ENCODE measurements at regions not wholly inside any gene's neighbourhood (a gene's known extent, or its start where the extent isn't known, plus 50 kb on each side); places are given as distances from the start of the nearest gene placed in this dataset.

DNA sequence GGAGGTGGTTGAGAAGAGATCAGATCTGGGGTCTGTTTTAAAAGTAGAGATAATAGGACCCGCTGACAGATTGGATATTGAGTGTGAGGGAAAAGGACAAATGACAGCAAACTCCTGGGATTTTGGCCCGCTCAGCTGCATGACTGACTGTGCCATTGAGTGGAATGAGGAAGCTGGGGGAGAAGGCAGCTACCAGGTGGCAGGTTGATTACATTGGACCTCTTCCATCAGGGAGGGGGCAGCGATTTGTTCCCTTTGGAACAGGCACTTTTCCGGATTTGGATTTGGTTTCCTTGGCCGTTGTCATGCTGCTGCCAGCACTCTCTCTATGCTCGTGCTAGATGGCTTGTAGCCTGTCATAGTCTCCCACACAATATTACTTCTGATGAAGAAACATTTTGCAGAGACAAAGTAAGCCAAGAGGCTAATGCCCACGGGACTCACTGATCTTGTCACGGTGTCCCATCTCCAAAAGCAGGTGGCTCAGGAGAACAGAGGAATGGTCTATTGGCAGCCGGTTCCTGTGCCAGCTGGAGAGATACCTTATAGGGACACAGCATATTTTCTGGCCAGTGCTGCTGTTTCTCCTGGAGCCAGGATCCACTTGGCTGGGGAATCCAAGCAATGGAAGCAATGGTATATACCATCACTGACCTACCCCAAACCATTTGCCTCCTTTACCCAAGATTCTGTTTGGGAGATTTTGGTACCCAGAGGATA is 69.1 kb upstream of the WAC start:
- peaks cover 0 to 5% of the 10 kb centered on the region in 2 donors for H3K36me3 Mint-ChIP-seq
- H3K27ac Mint-ChIP-seq: peak overlapping the region in 1 of 7 donors; percentile 27
- TF ChIP-seq, protein P1, sequence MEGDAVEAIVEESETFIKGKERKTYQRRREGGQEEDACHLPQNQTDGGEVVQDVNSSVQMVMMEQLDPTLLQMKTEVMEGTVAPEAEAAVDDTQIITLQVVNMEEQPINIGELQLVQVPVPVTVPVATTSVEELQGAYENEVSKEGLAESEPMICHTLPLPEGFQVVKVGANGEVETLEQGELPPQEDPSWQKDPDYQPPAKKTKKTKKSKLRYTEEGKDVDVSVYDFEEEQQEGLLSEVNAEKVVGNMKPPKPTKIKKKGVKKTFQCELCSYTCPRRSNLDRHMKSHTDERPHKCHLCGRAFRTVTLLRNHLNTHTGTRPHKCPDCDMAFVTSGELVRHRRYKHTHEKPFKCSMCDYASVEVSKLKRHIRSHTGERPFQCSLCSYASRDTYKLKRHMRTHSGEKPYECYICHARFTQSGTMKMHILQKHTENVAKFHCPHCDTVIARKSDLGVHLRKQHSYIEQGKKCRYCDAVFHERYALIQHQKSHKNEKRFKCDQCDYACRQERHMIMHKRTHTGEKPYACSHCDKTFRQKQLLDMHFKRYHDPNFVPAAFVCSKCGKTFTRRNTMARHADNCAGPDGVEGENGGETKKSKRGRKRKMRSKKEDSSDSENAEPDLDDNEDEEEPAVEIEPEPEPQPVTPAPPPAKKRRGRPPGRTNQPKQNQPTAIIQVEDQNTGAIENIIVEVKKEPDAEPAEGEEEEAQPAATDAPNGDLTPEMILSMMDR (IDR thresholded peaks at IDR 0.05): no peak
- Histone ChIP-seq H3K9me3 (replicated peaks in 1 of 2; ENCODE audit: control insufficient read depth in 1 of 2, insufficient read depth in 1 of 2, low read length in 2 of 2) (peaks cover 0 to 4% of the 10 kb centered on the region in 2 donors), H2AFZ (ENCODE audit: insufficient read depth, low read depth, low read length, poor library complexity, severe bottlenecking) (no peak overlapping the region), H3K79me2 (ENCODE audit: insufficient read depth, low read length) (no peaks in the 10 kb centered on the region), H3K27ac (ENCODE audit: low read depth in 1 of 2, low read length in 2 of 2) (no peak overlapping the region), H3K4me2 (replicated peaks; ENCODE audit: extremely low read depth, low read length, poor library complexity, severe bottlenecking) (no peak overlapping the region), H3K27me3 (ENCODE audit: control insufficient read depth in 2 of 2, insufficient read depth in 2 of 2, low read length in 2 of 2) (no peaks in the 10 kb centered on the region), H3K36me3 (replicated peaks in 1 of 2; ENCODE audit: control insufficient read depth in 1 of 2, insufficient read depth in 2 of 2, low read length in 2 of 2) (no peaks in the 10 kb centered on the region), H4K20me1 (ENCODE audit: insufficient read depth, low read length) (no peaks in the 10 kb centered on the region), H3K4me3 (replicated peaks in 1 of 3; ENCODE audit: low read depth in 2 of 3, low read length in 3 of 3) (no peak overlapping the region), H3K9ac (ENCODE audit: insufficient read depth, low read length, poor library complexity, severe bottlenecking) (no peak overlapping the region), H3K4me1 (ENCODE audit: control insufficient read depth in 1 of 2, insufficient read depth in 2 of 2, low read length in 2 of 2) (peaks cover 8% of the 10 kb centered on the region in 2 donors)
- H3K4me1 Mint-ChIP-seq: peaks cover 15% of the 10 kb centered on the region
- H3K9me3 Mint-ChIP-seq: peaks cover 3 to 21% (median 8%) of the 10 kb centered on the region in 7 donors
- H3K27me3 Mint-ChIP-seq (ENCODE audit: low read depth in 3 of 3): peaks cover 0 to 1% (median 0%) of the 10 kb centered on the region in 3 donors
- H3K4me3 Mint-ChIP-seq: no peak overlapping the region
- WGBS (ENCODE audit: insufficient coverage): 81% methylated on average over 8 of the region's 9 CpGs
- peak in 1 of 3 donors; percentile 11 for DNase-seq
- intact Hi-C loops (cut with micrococcal nuclease): no loop called here

DNA sequence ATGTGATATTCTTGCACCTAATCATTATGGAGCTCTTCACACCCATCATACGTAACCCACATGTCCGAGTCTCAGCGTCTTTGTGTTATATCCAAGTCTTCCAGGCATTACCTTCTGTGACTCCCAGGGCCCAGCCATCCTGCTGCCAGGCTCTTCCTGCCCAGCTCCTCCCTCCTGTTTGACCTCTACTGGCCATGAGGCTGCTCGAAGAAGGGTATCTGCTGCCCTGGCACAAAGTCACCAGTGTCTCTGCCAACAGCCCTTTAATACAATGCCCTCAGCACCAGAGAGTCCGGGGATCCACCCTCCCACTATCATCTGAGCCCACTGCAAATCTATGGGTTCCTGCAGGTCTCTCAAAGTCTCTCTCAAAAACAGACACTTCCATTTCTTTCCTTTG is 65.3 kb upstream of the WAC start:
- Mint-ChIP-seq H3K4me1 (peaks cover 24% of the 10 kb centered on the region), H3K36me3 (peaks cover 0 to 5% of the 10 kb centered on the region in 2 donors), H3K9me3 (peaks cover 3 to 13% (median 7%) of the 10 kb centered on the region in 7 donors), H3K4me3 (no peak overlapping the region), H3K27ac (no peak overlapping the region), H3K27me3 (ENCODE audit: low read depth in 3 of 3) (peaks cover 0 to 1% (median 0%) of the 10 kb centered on the region in 3 donors)
- no peak overlapping the region for H3K4me2 ChIP-seq (replicated peaks; ENCODE audit: extremely low read depth, low read length, poor library complexity, severe bottlenecking)
- no peaks in the 10 kb centered on the region for H4K20me1 ChIP-seq (ENCODE audit: insufficient read depth, low read length)
- no peaks in the 10 kb centered on the region for H3K36me3 ChIP-seq (replicated peaks in 1 of 2; ENCODE audit: control insufficient read depth in 1 of 2, insufficient read depth in 2 of 2, low read length in 2 of 2)
- no peak overlapping the region for H3K9ac ChIP-seq (ENCODE audit: insufficient read depth, low read length, poor library complexity, severe bottlenecking)
- H2AFZ ChIP-seq (ENCODE audit: insufficient read depth, low read depth, low read length, poor library complexity, severe bottlenecking): no peak overlapping the region
- peaks cover 14 to 16% of the 10 kb centered on the region in 2 donors for H3K4me1 ChIP-seq (ENCODE audit: control insufficient read depth in 1 of 2, insufficient read depth in 2 of 2, low read length in 2 of 2)
- no peak overlapping the region for H3K27ac ChIP-seq (ENCODE audit: low read depth in 1 of 2, low read length in 2 of 2)
- no peak for DNase-seq
- H3K4me3 ChIP-seq (replicated peaks in 1 of 3; ENCODE audit: low read depth in 2 of 3, low read length in 3 of 3): no peak overlapping the region
- TF ChIP-seq, protein P1 (IDR thresholded peaks at IDR 0.05): no peak
- no peaks in the 10 kb centered on the region for H3K27me3 ChIP-seq (ENCODE audit: control insufficient read depth in 2 of 2, insufficient read depth in 2 of 2, low read length in 2 of 2)
- H3K79me2 ChIP-seq (ENCODE audit: insufficient read depth, low read length): no peaks in the 10 kb centered on the region
- peaks cover 0 to 4% of the 10 kb centered on the region in 2 donors for H3K9me3 ChIP-seq (replicated peaks in 1 of 2; ENCODE audit: control insufficient read depth in 1 of 2, insufficient read depth in 1 of 2, low read length in 2 of 2)
- 97% methylated on average over 5 of the region's 5 CpGs for WGBS (ENCODE audit: insufficient coverage)
- intact Hi-C loops (cut with micrococcal nuclease): no loop called here

Measured in CD14-positive monocyte (primary cell).